SK-N-SH (cell line): ENCODE measurements at regions not wholly inside any gene's neighbourhood (a gene's known extent, or its start where the extent isn't known, plus 50 kb on each side); places are given as distances from the start of the nearest gene placed in this dataset.

ENCODE experiments used
- CTCF ChIA-PET: fragments of 300-600, 350-600 bp; formaldehyde crosslinking; extraction: SDS; loops from one replicate; lab custom pipeline; 2021; lab: Yijun Ruan, JAX
- POLR2A ChIA-PET: fragments of 350-600 bp; sonication (Branson Sonifier 250); formaldehyde crosslinking; extraction: SDS; loops from one replicate; lab custom pipeline; 2020; ENCODE audit warnings: antibody characterized with exemption, inconsistent platforms; lab: Yijun Ruan, JAX
- DNase-seq: peaks from one replicate; pipeline ENCODE4 v3.0.0; 2012
- H2AFZ ChIP-seq: fragments of 200-600 bp; sonication (generic); 2 replicates; pipeline ENCODE4 v1.8.1; 2016; ENCODE audit warnings: antibody characterized with exemption, mild to moderate bottlenecking, low read depth
- H3F3A ChIP-seq: fragments of 200-600 bp; sonication (generic); replicated peaks from 2 replicates; pipeline ENCODE3; 2016; ENCODE audit warnings: antibody characterized with exemption, mild to moderate bottlenecking; ENCODE audit not compliant: insufficient read depth
- H3K27ac ChIP-seq, 2 experiments: fragments of 200-500 bp in 1 of 2; fragments of 200-600 bp in 1 of 2; sonication (Bioruptor generic) in 1 of 2; sonication (generic), shearing (Covaris generic) in 1 of 2; 2 replicates each; pipeline versions ENCODE4 v1.5.1 to v1.6.1; 2014 to 2016; ENCODE audit warnings: low read depth in 2 of 2, inconsistent platforms in 1 of 2, low read length in 1 of 2, mild to moderate bottlenecking in 1 of 2, mixed read lengths in 1 of 2
- H3K27me3 ChIP-seq: fragments of 200-600 bp; sonication (generic), shearing (Covaris generic); 2 replicates; pipeline ENCODE4 v1.6.1; 2016; ENCODE audit warnings: mixed run types; ENCODE audit not compliant: insufficient read depth
- H3K36me3 ChIP-seq, 2 experiments: fragments of 200-500 bp in 1 of 2; fragments of 200-600 bp in 1 of 2; sonication (Bioruptor generic) in 1 of 2; sonication (generic) in 1 of 2; replicated peaks in 1 of 2; 2 replicates each; pipeline versions ENCODE3 to v1.5.1; 2014 to 2016; ENCODE audit warnings: low read length in 1 of 2, mild to moderate bottlenecking in 1 of 2; ENCODE audit not compliant: insufficient read depth in 2 of 2, control insufficient read depth in 1 of 2
- H3K4me1 ChIP-seq, 2 experiments: fragments of 200-500 bp in 1 of 2; fragments of 200-600 bp in 1 of 2; sonication (Bioruptor generic) in 1 of 2; sonication (generic), shearing (Covaris generic) in 1 of 2; 2 replicates each; pipeline versions ENCODE4 v1.5.1 to v1.6.1; 2014 to 2016; ENCODE audit warnings: low read depth in 1 of 2, low read length in 1 of 2, mixed run types in 1 of 2; ENCODE audit not compliant: insufficient read depth in 2 of 2, control insufficient read depth in 1 of 2
- H3K4me2 ChIP-seq: fragments of 200-600 bp; sonication (generic), shearing (Covaris generic); 2 replicates; pipeline ENCODE4 v1.6.1; 2017; ENCODE audit warnings: mixed run types
- H3K4me3 ChIP-seq, 2 experiments: fragments of 200-500 bp in 1 of 2; fragments of 200-600 bp in 1 of 2; sonication (Bioruptor generic) in 1 of 2; sonication (generic), shearing (Covaris generic) in 1 of 2; 2 replicates each; pipeline versions ENCODE4 v1.5.1 to v1.8.1; 2014 to 2016; ENCODE audit warnings: low read depth in 2 of 2, inconsistent platforms in 1 of 2, low read length in 1 of 2, mild to moderate bottlenecking in 1 of 2, mixed read lengths in 1 of 2, moderate library complexity in 1 of 2
- H3K79me2 ChIP-seq: fragments of 200-600 bp; sonication (generic); 2 replicates; pipeline ENCODE4 v1.8.1; 2017; ENCODE audit warnings: mild to moderate bottlenecking; ENCODE audit not compliant: insufficient read depth
- H3K9ac ChIP-seq: fragments of 200-600 bp; sonication (generic); 2 replicates; pipeline ENCODE4 v1.6.1; 2017; ENCODE audit warnings: mixed run types
- H3K9me2 ChIP-seq: fragments of 200-600 bp; sonication (generic); 2 replicates; pipeline ENCODE4 v1.6.1; 2017; ENCODE audit warnings: mixed run types
- H3K9me3 ChIP-seq: fragments of 200-600 bp; sonication (generic); 2 replicates; pipeline ENCODE4 v1.6.1; 2017; ENCODE audit warnings: mixed run types, mild to moderate bottlenecking, moderate library complexity
- H4K20me1 ChIP-seq: fragments of 200-600 bp; sonication (generic); 2 replicates; pipeline ENCODE4 v1.6.1; 2017; ENCODE audit warnings: mild to moderate bottlenecking, mixed run types; ENCODE audit not compliant: insufficient read depth
- FOXJ3 ChIP-seq: sonication (generic); formaldehyde crosslinking; IDR thresholded peaks from 2 replicates; pipeline ENCODE4 v1.5.1; 2020; ENCODE audit warnings: mild to moderate bottlenecking, missing genetic modification reagents
- GABPA ChIP-seq: IDR thresholded peaks from 2 replicates; pipeline ENCODE4 v1.4.0; 2012; ENCODE audit warnings: low read depth, mild to moderate bottlenecking
- GATA2 ChIP-seq: sonication (generic); formaldehyde crosslinking; IDR thresholded peaks from 2 replicates; pipeline ENCODE4 v1.5.0; 2020; ENCODE audit warnings: mild to moderate bottlenecking, missing genetic modification reagents
- MEF2A ChIP-seq: IDR thresholded peaks from 2 replicates; pipeline ENCODE4 v1.4.0; 2012; ENCODE audit warnings: low read depth, borderline replicate concordance
- MXI1 ChIP-seq: IDR thresholded peaks from 2 replicates; pipeline ENCODE4 v1.6.1; 2012; ENCODE audit warnings: mild to moderate bottlenecking, low read depth, low read length, improper control_type of control experiment
- NFIC ChIP-seq: IDR thresholded peaks from 2 replicates; pipeline ENCODE4 v1.4.0; 2012; ENCODE audit warnings: borderline replicate concordance
- NRF1 ChIP-seq: IDR thresholded peaks from 2 replicates; pipeline ENCODE4 v1.6.1; 2012; ENCODE audit warnings: low read depth, mild to moderate bottlenecking, low read length
- POLR2AphosphoS5 ChIP-seq: IDR thresholded peaks from 2 replicates; pipeline ENCODE4 v1.6.1; 2012; ENCODE audit warnings: low read depth, low read length
- RAD21 ChIP-seq: IDR thresholded peaks from 2 replicates; pipeline ENCODE4 v1.6.1; 2012; ENCODE audit warnings: mild to moderate bottlenecking, low read length
- RCOR1 ChIP-seq: fragments of 150-350 bp; IDR thresholded peaks from 2 replicates; pipeline ENCODE4 v1.6.1; 2017; ENCODE audit warnings: antibody characterized with exemption, low read length
- SMC3 ChIP-seq: IDR thresholded peaks from 2 replicates; pipeline ENCODE4 v1.6.1; 2012; ENCODE audit warnings: low read depth, low read length, improper control_type of control experiment
- TAF1 ChIP-seq: IDR thresholded peaks from 2 replicates; pipeline ENCODE4 v1.6.1; 2012; ENCODE audit warnings: low read depth, mild to moderate bottlenecking, low read length, moderate library complexity, borderline replicate concordance
- TCF12 ChIP-seq: IDR thresholded peaks from 2 replicates; pipeline ENCODE4 v1.4.0; 2012
- TEAD4 ChIP-seq: IDR thresholded peaks from 2 replicates; pipeline ENCODE4 v1.4.0; 2012; ENCODE audit warnings: mild to moderate bottlenecking, borderline replicate concordance; ENCODE audit not compliant: insufficient read depth
- YY1 ChIP-seq: IDR thresholded peaks from 2 replicates; pipeline ENCODE4 v1.4.0; 2012; ENCODE audit warnings: low read depth, mild to moderate bottlenecking
- WGBS: methylation state at CpG from one replicate; pipeline ENCODE4 v1.1.6; 2017; ENCODE audit warnings: low lambda C conversion rate; 5-methylcytosine and 5-hydroxymethylcytosine counted together
- TF ChIP-seq, protein P1 (sequence below): fragments of 150-350 bp; IDR thresholded peaks from 2 replicates; pipeline ENCODE4 v1.6.1; 2017; ENCODE audit warnings: antibody characterized with exemption, low read length, low read depth, borderline replicate concordance
- TF ChIP-seq, protein P2 (sequence below): IDR thresholded peaks from 2 replicates; pipeline ENCODE4 v1.4.0; 2012; ENCODE audit warnings: low read depth, borderline replicate concordance
- TF ChIP-seq, protein P3 (sequence below): fragments of 200-600 bp; sonication (generic); IDR thresholded peaks from 2 replicates; pipeline ENCODE4 v1.6.1; 2017; ENCODE audit warnings: antibody characterized with exemption, mild to moderate bottlenecking, moderate library complexity
- TF ChIP-seq, protein P4 (sequence below): IDR thresholded peaks from 2 replicates; pipeline ENCODE4 v1.6.1; 2012; ENCODE audit warnings: mild to moderate bottlenecking, low read depth, low read length, moderate library complexity
- TF ChIP-seq, protein P5 (sequence below): IDR thresholded peaks from 2 replicates; pipeline ENCODE4; 2012

DNA sequence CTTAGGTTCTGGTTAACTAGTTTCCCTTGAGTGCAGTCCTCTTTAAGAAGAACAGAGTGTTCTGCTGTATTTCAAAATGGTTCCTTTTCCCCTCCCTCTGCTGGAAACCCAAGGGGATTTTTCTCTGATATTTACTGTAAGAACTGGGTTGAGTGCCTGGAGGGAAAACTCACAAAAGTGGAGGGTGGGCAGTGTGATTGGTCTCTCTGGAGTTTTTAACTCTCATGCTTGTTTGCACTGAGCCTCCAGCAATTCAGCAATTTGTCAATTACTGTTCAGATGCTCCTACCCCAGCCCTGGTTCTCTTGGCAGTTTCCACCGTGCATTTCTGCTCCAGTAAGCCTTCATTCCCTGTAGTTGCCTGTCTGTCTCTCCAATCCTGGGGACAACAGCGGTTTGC is 273.4 kb upstream of the SORCS1 start:
- H4K20me1 ChIP-seq = no peaks in the 10 kb centered on the region

DNA sequence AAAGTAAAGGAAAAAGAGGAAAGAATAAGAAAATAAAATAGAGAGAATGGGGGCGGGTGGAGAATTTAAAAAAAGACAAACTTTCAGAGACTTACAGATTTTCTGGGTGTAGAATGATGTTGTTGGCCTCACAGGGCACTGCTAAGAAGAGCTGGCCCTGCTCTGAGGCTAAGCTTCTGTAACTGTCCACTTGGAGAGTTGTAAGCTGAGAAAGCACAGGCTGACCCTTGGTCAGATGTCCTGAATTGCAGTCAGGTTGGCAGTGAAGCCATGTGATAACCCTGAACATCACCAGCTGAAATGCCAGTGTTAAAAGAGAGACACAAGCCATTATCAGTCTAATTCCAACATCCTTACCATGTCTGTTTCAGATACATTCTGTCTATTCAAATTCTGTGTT is 272.1 kb upstream of the SORCS1 start:
- Histone ChIP-seq H2AFZ (no peak overlapping the region), H3K27me3 (no peaks in the 10 kb centered on the region), H3K4me1 (peaks cover 0 to 3% of the 10 kb centered on the region in 2 experiments; a peak in 1 of 4 replicates), H3K36me3 (no peaks in the 10 kb centered on the region), H3K9me2 (no peaks in the 10 kb centered on the region), H3K79me2 (no peaks in the 10 kb centered on the region), H4K20me1 (no peaks in the 10 kb centered on the region), H3K27ac (no peak overlapping the region), H3K9ac (no peak overlapping the region), H3K9me3 (no peaks in the 10 kb centered on the region), H3K4me3 (no peak overlapping the region), H3F3A (no peaks in the 10 kb centered on the region), H3K4me2 (no peak overlapping the region)
- 57% methylated on average over 1 of the region's 1 CpG for WGBS
- no peak for DNase-seq
- POLR2A ChIA-PET = no interaction called here
- CTCF ChIA-PET = interaction anchor here (1.1 kb wide), 1 partner anchor 12 kb away, joined by 3 read pairs; no protein-coding TSS in a partner anchor
- no peak for TF ChIP-seq NFIC
- TF ChIP-seq POLR2AphosphoS5 = no peak
- TF ChIP-seq GABPA = no peak
- TF ChIP-seq TEAD4 = no peak
- TF ChIP-seq, protein P1, sequence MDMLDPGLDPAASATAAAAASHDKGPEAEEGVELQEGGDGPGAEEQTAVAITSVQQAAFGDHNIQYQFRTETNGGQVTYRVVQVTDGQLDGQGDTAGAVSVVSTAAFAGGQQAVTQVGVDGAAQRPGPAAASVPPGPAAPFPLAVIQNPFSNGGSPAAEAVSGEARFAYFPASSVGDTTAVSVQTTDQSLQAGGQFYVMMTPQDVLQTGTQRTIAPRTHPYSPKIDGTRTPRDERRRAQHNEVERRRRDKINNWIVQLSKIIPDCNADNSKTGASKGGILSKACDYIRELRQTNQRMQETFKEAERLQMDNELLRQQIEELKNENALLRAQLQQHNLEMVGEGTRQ = no peak
- TF ChIP-seq SMC3 = no peak
- TF ChIP-seq YY1 = no peak
- TF ChIP-seq TAF1 = no peak
- no peak for TF ChIP-seq FOXJ3 (CRISPR knock-in tag)
- no peak for TF ChIP-seq NRF1
- no peak for TF ChIP-seq RAD21
- TF ChIP-seq TCF12 = no peak
- no peak for TF ChIP-seq RCOR1
- TF ChIP-seq, protein P2, sequence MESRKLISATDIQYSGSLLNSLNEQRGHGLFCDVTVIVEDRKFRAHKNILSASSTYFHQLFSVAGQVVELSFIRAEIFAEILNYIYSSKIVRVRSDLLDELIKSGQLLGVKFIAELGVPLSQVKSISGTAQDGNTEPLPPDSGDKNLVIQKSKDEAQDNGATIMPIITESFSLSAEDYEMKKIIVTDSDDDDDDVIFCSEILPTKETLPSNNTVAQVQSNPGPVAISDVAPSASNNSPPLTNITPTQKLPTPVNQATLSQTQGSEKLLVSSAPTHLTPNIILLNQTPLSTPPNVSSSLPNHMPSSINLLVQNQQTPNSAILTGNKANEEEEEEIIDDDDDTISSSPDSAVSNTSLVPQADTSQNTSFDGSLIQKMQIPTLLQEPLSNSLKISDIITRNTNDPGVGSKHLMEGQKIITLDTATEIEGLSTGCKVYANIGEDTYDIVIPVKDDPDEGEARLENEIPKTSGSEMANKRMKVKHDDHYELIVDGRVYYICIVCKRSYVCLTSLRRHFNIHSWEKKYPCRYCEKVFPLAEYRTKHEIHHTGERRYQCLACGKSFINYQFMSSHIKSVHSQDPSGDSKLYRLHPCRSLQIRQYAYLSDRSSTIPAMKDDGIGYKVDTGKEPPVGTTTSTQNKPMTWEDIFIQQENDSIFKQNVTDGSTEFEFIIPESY = no peak
- TF ChIP-seq, protein P3, sequence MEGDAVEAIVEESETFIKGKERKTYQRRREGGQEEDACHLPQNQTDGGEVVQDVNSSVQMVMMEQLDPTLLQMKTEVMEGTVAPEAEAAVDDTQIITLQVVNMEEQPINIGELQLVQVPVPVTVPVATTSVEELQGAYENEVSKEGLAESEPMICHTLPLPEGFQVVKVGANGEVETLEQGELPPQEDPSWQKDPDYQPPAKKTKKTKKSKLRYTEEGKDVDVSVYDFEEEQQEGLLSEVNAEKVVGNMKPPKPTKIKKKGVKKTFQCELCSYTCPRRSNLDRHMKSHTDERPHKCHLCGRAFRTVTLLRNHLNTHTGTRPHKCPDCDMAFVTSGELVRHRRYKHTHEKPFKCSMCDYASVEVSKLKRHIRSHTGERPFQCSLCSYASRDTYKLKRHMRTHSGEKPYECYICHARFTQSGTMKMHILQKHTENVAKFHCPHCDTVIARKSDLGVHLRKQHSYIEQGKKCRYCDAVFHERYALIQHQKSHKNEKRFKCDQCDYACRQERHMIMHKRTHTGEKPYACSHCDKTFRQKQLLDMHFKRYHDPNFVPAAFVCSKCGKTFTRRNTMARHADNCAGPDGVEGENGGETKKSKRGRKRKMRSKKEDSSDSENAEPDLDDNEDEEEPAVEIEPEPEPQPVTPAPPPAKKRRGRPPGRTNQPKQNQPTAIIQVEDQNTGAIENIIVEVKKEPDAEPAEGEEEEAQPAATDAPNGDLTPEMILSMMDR = no peak
- TF ChIP-seq, protein P4, sequence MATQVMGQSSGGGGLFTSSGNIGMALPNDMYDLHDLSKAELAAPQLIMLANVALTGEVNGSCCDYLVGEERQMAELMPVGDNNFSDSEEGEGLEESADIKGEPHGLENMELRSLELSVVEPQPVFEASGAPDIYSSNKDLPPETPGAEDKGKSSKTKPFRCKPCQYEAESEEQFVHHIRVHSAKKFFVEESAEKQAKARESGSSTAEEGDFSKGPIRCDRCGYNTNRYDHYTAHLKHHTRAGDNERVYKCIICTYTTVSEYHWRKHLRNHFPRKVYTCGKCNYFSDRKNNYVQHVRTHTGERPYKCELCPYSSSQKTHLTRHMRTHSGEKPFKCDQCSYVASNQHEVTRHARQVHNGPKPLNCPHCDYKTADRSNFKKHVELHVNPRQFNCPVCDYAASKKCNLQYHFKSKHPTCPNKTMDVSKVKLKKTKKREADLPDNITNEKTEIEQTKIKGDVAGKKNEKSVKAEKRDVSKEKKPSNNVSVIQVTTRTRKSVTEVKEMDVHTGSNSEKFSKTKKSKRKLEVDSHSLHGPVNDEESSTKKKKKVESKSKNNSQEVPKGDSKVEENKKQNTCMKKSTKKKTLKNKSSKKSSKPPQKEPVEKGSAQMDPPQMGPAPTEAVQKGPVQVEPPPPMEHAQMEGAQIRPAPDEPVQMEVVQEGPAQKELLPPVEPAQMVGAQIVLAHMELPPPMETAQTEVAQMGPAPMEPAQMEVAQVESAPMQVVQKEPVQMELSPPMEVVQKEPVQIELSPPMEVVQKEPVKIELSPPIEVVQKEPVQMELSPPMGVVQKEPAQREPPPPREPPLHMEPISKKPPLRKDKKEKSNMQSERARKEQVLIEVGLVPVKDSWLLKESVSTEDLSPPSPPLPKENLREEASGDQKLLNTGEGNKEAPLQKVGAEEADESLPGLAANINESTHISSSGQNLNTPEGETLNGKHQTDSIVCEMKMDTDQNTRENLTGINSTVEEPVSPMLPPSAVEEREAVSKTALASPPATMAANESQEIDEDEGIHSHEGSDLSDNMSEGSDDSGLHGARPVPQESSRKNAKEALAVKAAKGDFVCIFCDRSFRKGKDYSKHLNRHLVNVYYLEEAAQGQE = no peak

More for the DNA sequence above, 273.4 kb upstream of the SORCS1 start:
- WGBS = 47% methylated on average over 2 of the region's 2 CpGs
- CTCF ChIA-PET = no interaction called here
- Histone ChIP-seq H3K27ac (no peak overlapping the region), H3K36me3 (no peaks in the 10 kb centered on the region), H3K4me1 (peaks cover 0 to 3% of the 10 kb centered on the region in 2 experiments; a peak in 1 of 4 replicates), H3K79me2 (no peaks in the 10 kb centered on the region), H3F3A (no peaks in the 10 kb centered on the region), H3K9me3 (no peaks in the 10 kb centered on the region), H3K9ac (no peak overlapping the region), H3K27me3 (no peaks in the 10 kb centered on the region), H3K4me2 (no peak overlapping the region), H3K4me3 (no peak overlapping the region), H2AFZ (no peak overlapping the region), H3K9me2 (no peaks in the 10 kb centered on the region)
- TF ChIP-seq GATA2 (CRISPR knock-in tag) (no peak), GABPA (no peak), MEF2A (no peak), TEAD4 (no peak), MXI1 (no peak)
- TF ChIP-seq, protein P5, sequence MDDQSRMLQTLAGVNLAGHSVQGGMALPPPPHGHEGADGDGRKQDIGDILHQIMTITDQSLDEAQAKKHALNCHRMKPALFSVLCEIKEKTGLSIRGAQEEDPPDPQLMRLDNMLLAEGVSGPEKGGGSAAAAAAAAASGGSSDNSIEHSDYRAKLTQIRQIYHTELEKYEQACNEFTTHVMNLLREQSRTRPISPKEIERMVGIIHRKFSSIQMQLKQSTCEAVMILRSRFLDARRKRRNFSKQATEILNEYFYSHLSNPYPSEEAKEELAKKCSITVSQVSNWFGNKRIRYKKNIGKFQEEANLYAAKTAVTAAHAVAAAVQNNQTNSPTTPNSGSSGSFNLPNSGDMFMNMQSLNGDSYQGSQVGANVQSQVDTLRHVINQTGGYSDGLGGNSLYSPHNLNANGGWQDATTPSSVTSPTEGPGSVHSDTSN = no peak
- no peak for DNase-seq
- POLR2A ChIA-PET = no interaction called here
